Fibroblast of mammary gland (primary cell): ENCODE measurements at regions not wholly inside any gene's neighbourhood (a gene's known extent, or its start where the extent isn't known, plus 50 kb on each side); places are given as distances from the start of the nearest gene placed in this dataset.

Experiments
- DNase-seq: peaks from one replicate; pipeline ENCODE4 v3.0.0-alpha.2; 2010; ENCODE audit warnings: low read depth
- H3K4me3 ChIP-seq: 2 replicates; pipeline ENCODE4 v1.5.1; 2011; ENCODE audit warnings: low read depth, mild to moderate bottlenecking, low read length, moderate library complexity; ENCODE audit not compliant: control insufficient read depth
- CTCF ChIP-seq: conservative IDR thresholded peaks from 2 replicates; pipeline ENCODE4 v1.5.1; 2011; ENCODE audit warnings: low read depth, low read length, inconsistent platforms; ENCODE audit not compliant: control insufficient read depth, insufficient read depth

- no peak for TF ChIP-seq CTCF
- H3K4me3 ChIP-seq, result no peak overlapping the region
- DNase-seq, result no peak
These were observed 94.7 kb downstream of the EDA2R start for GRCh38 chrX:66544181-66544580.

- no peak overlapping the region for H3K4me3 ChIP-seq
- no peak for TF ChIP-seq CTCF
These were observed 134.4 kb downstream of the EDA2R start for GRCh38 chrX:66504481-66504880.

GRCh38 chrX:66498672-66499296 lies 140.1 kb downstream of the EDA2R start:
- no peak for DNase-seq
- TF ChIP-seq CTCF, result no peak
- H3K4me3 ChIP-seq, result no peak overlapping the region

More at GRCh38 chrX:66504481-66504880, 134.4 kb downstream of the EDA2R start:
- DNase-seq, result no peak

- DNase-seq, result peak; percentile 4
- no peak for TF ChIP-seq CTCF
These were observed 149.5 kb downstream of the EDA2R start for GRCh38 chrX:66489339-66489738.

More at GRCh38 chrX:66489339-66489738, 149.5 kb downstream of the EDA2R start:
- no peak overlapping the region for H3K4me3 ChIP-seq
